ENCODE measurements at regions not wholly inside any gene's neighbourhood (a gene's known extent, or its start where the extent isn't known, plus 50 kb on each side); places are given as distances from the start of the nearest gene placed in this dataset.

DNA sequence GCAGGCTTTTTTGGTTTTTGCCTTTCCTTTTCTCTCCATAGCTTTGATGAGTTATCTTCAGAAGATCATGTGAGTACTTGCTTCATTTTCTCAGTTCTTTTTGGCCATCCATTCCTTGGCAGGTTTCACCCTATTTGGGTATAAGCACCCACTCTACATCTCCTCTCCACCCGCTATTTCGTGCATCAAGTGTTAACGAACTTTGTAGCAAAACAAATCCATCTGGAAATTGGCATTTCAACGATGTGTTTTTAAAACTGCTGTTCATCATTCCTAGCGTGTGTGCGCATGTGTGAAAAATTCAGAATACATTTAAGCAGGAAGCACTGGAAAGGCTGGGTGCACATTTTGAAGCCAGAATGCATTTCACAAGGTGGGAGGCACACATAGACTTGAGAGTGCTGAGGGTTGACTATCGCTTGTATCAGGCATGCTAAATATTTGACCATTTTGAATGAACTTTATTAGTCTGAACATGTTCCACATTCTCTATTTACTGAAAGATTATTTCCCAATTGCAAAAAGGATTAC lies 89.7 kb upstream of the FHIT start:
- CTCF ChIA-PET: no interaction called here
- TF ChIP-seq, protein P1, sequence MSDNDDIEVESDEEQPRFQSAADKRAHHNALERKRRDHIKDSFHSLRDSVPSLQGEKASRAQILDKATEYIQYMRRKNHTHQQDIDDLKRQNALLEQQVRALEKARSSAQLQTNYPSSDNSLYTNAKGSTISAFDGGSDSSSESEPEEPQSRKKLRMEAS (IDR thresholded peaks at IDR 0.05; ENCODE audit: insufficient read depth, insufficient read length): no peak
- TF ChIP-seq EZH2 (IDR thresholded peaks at IDR 0.05; ENCODE audit: borderline replicate concordance, low read depth, low read length, severe bottlenecking) (no peak), POLR2AphosphoS5 (IDR thresholded peaks at IDR 0.05; ENCODE audit: insufficient read depth, low read depth, low read length) (no peak), JUN (IDR thresholded peaks at IDR 0.05; ENCODE audit: borderline replicate concordance, insufficient read depth, insufficient read length, low read depth) (no peak), POLR2A (IDR thresholded peaks at IDR 0.05; ENCODE audit: low read depth, low read length) (no peak), FOS (IDR thresholded peaks at IDR 0.05; ENCODE audit: borderline replicate concordance, insufficient read depth, low read length) (no peak), MYC (IDR thresholded peaks at IDR 0.05; ENCODE audit: low read depth, low read length) (no peak), GATA2 (IDR thresholded peaks at IDR 0.05; ENCODE audit: insufficient read depth, insufficient read length, low read depth, low read length) (no peak)
- TF ChIP-seq, protein P2, sequence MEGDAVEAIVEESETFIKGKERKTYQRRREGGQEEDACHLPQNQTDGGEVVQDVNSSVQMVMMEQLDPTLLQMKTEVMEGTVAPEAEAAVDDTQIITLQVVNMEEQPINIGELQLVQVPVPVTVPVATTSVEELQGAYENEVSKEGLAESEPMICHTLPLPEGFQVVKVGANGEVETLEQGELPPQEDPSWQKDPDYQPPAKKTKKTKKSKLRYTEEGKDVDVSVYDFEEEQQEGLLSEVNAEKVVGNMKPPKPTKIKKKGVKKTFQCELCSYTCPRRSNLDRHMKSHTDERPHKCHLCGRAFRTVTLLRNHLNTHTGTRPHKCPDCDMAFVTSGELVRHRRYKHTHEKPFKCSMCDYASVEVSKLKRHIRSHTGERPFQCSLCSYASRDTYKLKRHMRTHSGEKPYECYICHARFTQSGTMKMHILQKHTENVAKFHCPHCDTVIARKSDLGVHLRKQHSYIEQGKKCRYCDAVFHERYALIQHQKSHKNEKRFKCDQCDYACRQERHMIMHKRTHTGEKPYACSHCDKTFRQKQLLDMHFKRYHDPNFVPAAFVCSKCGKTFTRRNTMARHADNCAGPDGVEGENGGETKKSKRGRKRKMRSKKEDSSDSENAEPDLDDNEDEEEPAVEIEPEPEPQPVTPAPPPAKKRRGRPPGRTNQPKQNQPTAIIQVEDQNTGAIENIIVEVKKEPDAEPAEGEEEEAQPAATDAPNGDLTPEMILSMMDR (IDR thresholded peaks at IDR 0.05; ENCODE audit: extremely low read depth in 1 of 2, insufficient read depth in 1 of 2, low read depth in 1 of 2, low read length in 2 of 2): no peak
- POLR2A ChIA-PET: no interaction called here

More for the DNA sequence above, 89.7 kb upstream of the FHIT start:
- no peaks in the 10 kb centered on the region for H3K27me3 ChIP-seq (ENCODE audit: control insufficient read depth in 2 of 2, insufficient read depth in 2 of 2, low read length in 2 of 2)
- no peak overlapping the region for H3K27ac ChIP-seq (ENCODE audit: insufficient read depth, low read depth, low read length)
- no peaks in the 10 kb centered on the region for H3K9me3 ChIP-seq (replicated peaks; ENCODE audit: control insufficient read depth, insufficient read depth, low read length)
- DNase-seq (ENCODE audit: low read depth, low spot score) (no peak), FAIRE-seq (no peak)
- H3K9me1 ChIP-seq (replicated peaks; ENCODE audit: control insufficient read depth, extremely low read depth, insufficient read depth, low read length): no peaks in the 10 kb centered on the region
- H3K36me3 ChIP-seq (ENCODE audit: control insufficient read depth in 2 of 2, extremely low read depth in 1 of 2, insufficient read depth in 2 of 2, low read length in 2 of 2): no peaks in the 10 kb centered on the region
- no peaks in the 10 kb centered on the region for H3K79me2 ChIP-seq (ENCODE audit: control insufficient read depth, insufficient read depth, low read length)
- H3K4me2 ChIP-seq (ENCODE audit: insufficient read depth, low read length): no peak overlapping the region
- no peaks in the 10 kb centered on the region for H3K4me1 ChIP-seq (ENCODE audit: control insufficient read depth, extremely low read depth, insufficient read depth, low read length)
- no peaks in the 10 kb centered on the region for H4K20me1 ChIP-seq (replicated peaks; ENCODE audit: control insufficient read depth, extremely low read depth, insufficient read depth, low read length)
- no peak overlapping the region for H3K4me3 ChIP-seq (replicated peaks in 1 of 3; ENCODE audit: insufficient read depth in 1 of 3, low read depth in 1 of 3, low read length in 3 of 3)
- BruUV-seq (replicated peaks): no TSS peak
- intact Hi-C loops (cut with micrococcal nuclease): no loop called here
- no peak overlapping the region for H2AFZ ChIP-seq (ENCODE audit: low read depth, low read length)
- no peak overlapping the region for H3K9ac ChIP-seq (replicated peaks; ENCODE audit: extremely low read depth, insufficient read depth, low read length)
- dilution Hi-C loops (cut with MboI; ENCODE audit: extremely low pct_ligation_motif_present, low sequenced_read_pairs): no loop called here

Measured in endothelial cell of umbilical vein (primary cell).